Central memory CD8-positive, alpha-beta T cell (primary cell): ENCODE measurements at regions not wholly inside any gene's neighbourhood (a gene's known extent, or its start where the extent isn't known, plus 50 kb on each side); places are given as distances from the start of the nearest gene placed in this dataset.
"Not testable (repeated sequence)": the region's sequence is repeated elsewhere in the genome, so short reads cannot be mapped to it uniquely, and the experiment has no call there.

ENCODE experiments used
- ATAC-seq: fragments of 150-1000 bp; cut with Tn5 transposase; replicated peaks from 2 replicates; pipeline ENCODE4 v1.10.0; 2022; ENCODE audit warnings: mild to moderate bottlenecking, moderate FRiP score, moderate number of reproducible peaks; ENCODE audit not compliant: poor library complexity, severe bottlenecking; ENCODE audit errors: extremely low read depth
- DNase-seq, 2 donors: peaks; one replicate each; pipeline ENCODE4 v3.0.0; 2021; ENCODE audit warnings: low spot score in 2 of 2
- H3K27ac Mint-ChIP-seq: one replicate; pipeline ENCODE4 v1.8.0; 2022; ENCODE audit warnings: low read depth, mild to moderate bottlenecking, moderate library complexity, mixed read lengths
- H3K27me3 Mint-ChIP-seq: one replicate; pipeline ENCODE4 v1.8.0; 2022; ENCODE audit warnings: mixed read lengths
- H3K36me3 Mint-ChIP-seq: one replicate; pipeline ENCODE4 v1.8.0; 2022; ENCODE audit warnings: mild to moderate bottlenecking, moderate library complexity, mixed read lengths; ENCODE audit not compliant: insufficient read depth
- H3K4me1 Mint-ChIP-seq: one replicate; pipeline ENCODE4 v1.8.0; 2022; ENCODE audit warnings: mixed read lengths
- H3K4me3 Mint-ChIP-seq: one replicate; pipeline ENCODE4 v1.8.0; 2022; ENCODE audit warnings: mild to moderate bottlenecking, moderate library complexity, mixed read lengths
- H3K9me3 Mint-ChIP-seq: one replicate; pipeline ENCODE4 v1.8.0; 2022; ENCODE audit warnings: mixed read lengths

GRCh38 chr6:23735151-23735550 is 390.9 kb upstream of the NRSN1 start:
- H3K36me3 Mint-ChIP-seq, result no peaks in the 10 kb centered on the region
- DNase-seq, result no peak
- H3K27ac Mint-ChIP-seq, result no peak overlapping the region
- H3K4me3 Mint-ChIP-seq, result no peak overlapping the region
- no peaks in the 10 kb centered on the region for H3K4me1 Mint-ChIP-seq
- H3K27me3 Mint-ChIP-seq, result no peaks in the 10 kb centered on the region
- peaks cover 3% of the 10 kb centered on the region for H3K9me3 Mint-ChIP-seq
- ATAC-seq, result no peak

DNA sequence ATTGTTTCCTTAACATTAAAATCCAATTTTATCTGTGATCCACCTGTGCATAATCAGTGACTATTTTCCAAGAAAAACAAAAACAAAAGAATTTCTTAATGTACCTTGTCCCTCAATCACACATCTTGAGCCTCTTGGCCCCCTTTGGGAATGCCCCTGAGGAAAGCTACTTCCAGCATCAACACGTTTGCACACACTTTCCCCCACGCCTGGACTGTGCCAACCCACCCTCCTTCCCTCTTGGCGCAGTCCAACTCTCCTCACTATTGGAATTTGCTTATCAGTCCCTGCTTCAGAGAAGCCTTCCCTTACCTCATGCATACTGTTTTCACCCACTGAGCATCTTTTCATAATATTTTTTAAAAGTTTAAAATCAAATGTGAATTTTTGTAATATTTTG is 389.4 kb upstream of the NRSN1 start:
- no peak for DNase-seq
- no peak overlapping the region for H3K27ac Mint-ChIP-seq

DNA sequence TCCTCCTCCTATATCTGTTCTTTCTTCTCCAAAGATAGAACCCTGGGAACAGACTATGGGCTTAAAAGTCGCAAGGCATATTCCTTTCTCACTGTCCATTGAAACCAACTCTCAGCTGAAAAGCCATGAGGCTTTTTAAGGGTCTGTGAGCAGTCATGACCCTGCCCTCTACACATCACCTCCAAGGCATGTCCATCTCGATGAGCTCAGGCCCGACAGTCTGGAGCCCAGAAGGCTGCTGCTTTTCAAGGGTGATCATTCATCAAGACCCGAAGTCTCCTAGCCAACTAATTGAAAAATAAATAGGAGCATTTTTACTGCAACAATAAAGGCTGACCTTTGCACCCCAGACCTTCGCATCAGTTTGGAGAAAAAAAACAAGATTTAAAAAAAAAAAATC is 378.8 kb upstream of the NRSN1 start:
- H3K4me1 Mint-ChIP-seq, result no peaks in the 10 kb centered on the region
- H3K4me3 Mint-ChIP-seq, result no peak overlapping the region
- H3K36me3 Mint-ChIP-seq, result no peaks in the 10 kb centered on the region
- ATAC-seq (no peak), DNase-seq (no peak)
- peaks cover 10% of the 10 kb centered on the region for H3K9me3 Mint-ChIP-seq
- no peaks in the 10 kb centered on the region for H3K27me3 Mint-ChIP-seq
- H3K27ac Mint-ChIP-seq, result no peak overlapping the region

More for the DNA sequence above, 389.4 kb upstream of the NRSN1 start:
- H3K27me3 Mint-ChIP-seq, result no peaks in the 10 kb centered on the region
- no peaks in the 10 kb centered on the region for H3K36me3 Mint-ChIP-seq
- H3K4me1 Mint-ChIP-seq, result no peaks in the 10 kb centered on the region
- no peak overlapping the region for H3K4me3 Mint-ChIP-seq
- peaks cover 6% of the 10 kb centered on the region for H3K9me3 Mint-ChIP-seq
- no peak for ATAC-seq

- Mint-ChIP-seq H3K27me3 (no peaks in the 10 kb centered on the region), H3K9me3 (peaks cover 10% of the 10 kb centered on the region), H3K27ac (no peak overlapping the region), H3K4me3 (no peak overlapping the region), H3K4me1 (no peaks in the 10 kb centered on the region), H3K36me3 (no peaks in the 10 kb centered on the region)
- DNase-seq (no peak), ATAC-seq (no peak)
Observed at GRCh38 chr6:23752414-23752813, 373.6 kb upstream of the NRSN1 start.

DNA sequence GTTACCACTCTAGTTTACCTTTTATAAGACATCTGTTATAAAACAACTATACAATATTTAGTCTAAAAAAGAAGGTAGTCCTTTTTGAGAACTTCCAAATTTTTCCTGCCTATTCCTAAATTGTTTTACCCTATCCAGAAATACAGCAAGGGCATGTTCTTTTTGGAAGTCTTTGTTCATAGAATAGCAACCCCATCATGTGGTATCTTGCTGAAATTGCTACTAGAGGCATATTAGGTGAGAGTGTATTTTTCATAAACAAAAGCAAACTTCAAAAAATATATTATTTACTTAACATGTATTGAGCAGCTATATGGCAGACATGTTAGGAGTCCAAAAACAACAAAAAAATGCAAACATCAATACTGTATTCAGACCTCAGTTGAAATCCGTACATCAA is 371.8 kb upstream of the NRSN1 start:
- Mint-ChIP-seq H3K4me3 (no peak overlapping the region), H3K4me1 (no peaks in the 10 kb centered on the region), H3K27ac (no peak overlapping the region), H3K36me3 (no peaks in the 10 kb centered on the region), H3K9me3 (peaks cover 10% of the 10 kb centered on the region), H3K27me3 (no peaks in the 10 kb centered on the region)
- DNase-seq (no peak), ATAC-seq (no peak)

DNA sequence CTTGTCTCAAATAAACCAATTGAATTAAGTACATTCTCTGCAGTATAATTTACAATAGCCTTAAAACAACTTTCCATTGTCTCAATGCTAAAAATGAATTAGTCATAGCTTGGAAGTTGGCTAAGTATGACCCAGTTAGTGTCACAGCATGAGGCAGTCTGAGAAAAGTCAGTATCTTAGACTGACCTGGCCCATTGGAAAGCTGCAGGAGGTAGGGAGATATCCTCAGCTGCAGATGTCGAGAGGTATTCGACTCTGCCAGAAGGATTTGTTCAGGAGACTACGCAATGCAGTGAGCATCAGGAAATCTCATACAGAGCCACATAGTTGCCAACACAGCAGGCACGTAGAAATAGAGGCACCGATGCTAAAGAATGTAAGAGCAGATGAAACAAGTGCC is 350.9 kb upstream of the NRSN1 start:
- Mint-ChIP-seq H3K4me1 (no peaks in the 10 kb centered on the region), H3K27ac (no peak overlapping the region), H3K9me3 (peaks cover 8% of the 10 kb centered on the region), H3K36me3 (no peaks in the 10 kb centered on the region), H3K4me3 (no peak overlapping the region), H3K27me3 (no peaks in the 10 kb centered on the region)
- ATAC-seq (no peak), DNase-seq (no peak)

GRCh38 chr6:23783901-23784300 is 342.1 kb upstream of the NRSN1 start:
- DNase-seq (no peak), ATAC-seq (no peak)
- H3K27me3 Mint-ChIP-seq, result no peaks in the 10 kb centered on the region
- H3K4me3 Mint-ChIP-seq, result no peak overlapping the region
- no peak overlapping the region for H3K27ac Mint-ChIP-seq
- H3K9me3 Mint-ChIP-seq, result no peaks in the 10 kb centered on the region
- H3K36me3 Mint-ChIP-seq, result no peaks in the 10 kb centered on the region
- H3K4me1 Mint-ChIP-seq, result no peaks in the 10 kb centered on the region

- DNase-seq (no peak), ATAC-seq (no peak)
- Mint-ChIP-seq H3K36me3 (no peaks in the 10 kb centered on the region), H3K4me1 (no peaks in the 10 kb centered on the region), H3K4me3 (no peak overlapping the region), H3K9me3 (no peaks in the 10 kb centered on the region), H3K27me3 (no peaks in the 10 kb centered on the region), H3K27ac (no peak overlapping the region)
Observed at GRCh38 chr6:23784301-23784919, 341.6 kb upstream of the NRSN1 start.

DNA sequence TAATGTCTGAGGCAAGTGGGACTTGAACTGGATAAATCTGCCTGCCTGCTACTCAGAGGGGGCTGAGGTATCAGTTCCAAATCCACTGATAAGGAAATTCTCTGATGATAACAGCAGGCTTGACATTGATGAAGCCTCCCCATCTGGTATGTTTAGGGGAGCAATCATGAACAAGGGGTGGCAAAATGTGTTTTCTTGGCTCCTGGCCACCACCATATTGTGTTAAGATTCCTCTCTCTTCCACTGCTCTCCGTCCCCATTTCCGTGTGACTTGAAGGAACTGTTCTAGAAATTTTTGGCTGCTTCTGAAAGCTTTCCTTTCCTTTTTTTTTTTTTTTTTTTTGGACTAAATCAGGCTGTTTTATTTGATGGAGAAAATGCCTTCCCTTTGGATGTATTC is 335.3 kb upstream of the NRSN1 start:
- Mint-ChIP-seq H3K9me3 (peaks cover 18% of the 10 kb centered on the region), H3K4me3 (no peak overlapping the region), H3K4me1 (no peaks in the 10 kb centered on the region), H3K27ac (no peak overlapping the region), H3K27me3 (no peaks in the 10 kb centered on the region), H3K36me3 (no peaks in the 10 kb centered on the region)
- ATAC-seq (no peak), DNase-seq (no peak)

DNA sequence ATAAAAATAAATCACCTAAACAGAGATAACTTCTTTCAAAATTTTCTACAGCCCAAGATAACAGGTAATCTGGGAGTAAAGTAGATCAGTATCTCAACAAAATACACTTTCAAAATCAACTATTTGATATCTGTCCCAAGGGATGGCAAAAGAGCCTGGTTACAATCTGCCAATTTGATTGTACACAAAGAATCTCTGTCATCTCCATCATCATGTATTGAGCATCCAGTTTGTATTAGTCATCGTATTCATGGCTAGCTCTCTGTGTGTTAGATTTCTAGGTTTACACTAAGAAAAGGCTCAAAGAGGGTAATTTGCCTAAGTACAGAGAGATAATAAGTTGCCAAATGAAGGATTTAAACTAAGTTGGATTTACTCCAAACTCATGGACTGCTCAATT is 329.0 kb upstream of the NRSN1 start:
- no peaks in the 10 kb centered on the region for H3K36me3 Mint-ChIP-seq
- ATAC-seq (no peak), DNase-seq (no peak)
- no peak overlapping the region for H3K27ac Mint-ChIP-seq
- no peaks in the 10 kb centered on the region for H3K4me1 Mint-ChIP-seq
- no peaks in the 10 kb centered on the region for H3K27me3 Mint-ChIP-seq
- H3K4me3 Mint-ChIP-seq, result no peak overlapping the region
- peaks cover 5% of the 10 kb centered on the region for H3K9me3 Mint-ChIP-seq

DNA sequence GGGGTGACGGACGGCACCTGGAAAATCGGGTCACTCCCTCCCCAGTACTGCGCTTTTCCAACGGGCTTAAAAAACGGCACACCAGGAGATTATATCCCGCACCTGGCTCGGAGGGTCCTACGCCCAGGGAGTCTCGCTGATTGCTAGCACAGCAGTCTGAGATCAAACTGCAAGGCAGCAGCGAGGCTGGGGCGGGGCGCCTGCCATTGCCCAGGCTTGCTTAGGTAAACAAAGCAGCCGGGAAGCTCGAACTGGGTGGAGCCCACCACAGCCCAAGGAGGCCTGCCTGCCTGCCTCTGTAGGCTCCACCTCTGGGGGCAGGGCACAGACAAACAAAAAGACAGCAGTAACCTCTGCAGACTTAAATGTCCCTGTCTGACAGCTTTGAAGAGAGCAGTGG is 321.7 kb upstream of the NRSN1 start:
- H3K9me3 Mint-ChIP-seq, result not testable (repeated sequence)

DNA sequence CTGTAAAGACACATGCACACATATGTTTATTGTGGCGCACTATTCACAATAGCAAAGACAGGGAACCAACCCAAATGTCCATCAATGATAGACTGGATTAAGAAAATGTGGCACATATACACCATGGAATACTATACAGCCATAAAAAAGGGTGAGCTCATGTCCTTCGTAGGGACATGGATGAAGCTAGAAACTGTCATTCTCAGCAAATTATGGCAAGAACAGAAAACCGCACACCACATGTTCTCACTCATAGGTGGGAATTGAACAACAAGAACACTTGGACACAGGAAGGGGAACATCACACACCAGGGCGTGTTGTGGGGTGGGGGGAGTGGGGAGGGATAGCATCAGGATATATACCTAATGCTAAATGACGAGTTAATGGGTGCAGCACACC is 304.9 kb upstream of the NRSN1 start:
- H3K27me3 Mint-ChIP-seq, H3K4me1 Mint-ChIP-seq, DNase-seq, H3K4me3 Mint-ChIP-seq, H3K27ac Mint-ChIP-seq, ATAC-seq, H3K36me3 Mint-ChIP-seq: not testable (repeated sequence)
- peaks cover 12% of the 10 kb centered on the region for H3K9me3 Mint-ChIP-seq

More for the DNA sequence above, 321.7 kb upstream of the NRSN1 start:
- H3K36me3 Mint-ChIP-seq, H3K4me3 Mint-ChIP-seq, H3K4me1 Mint-ChIP-seq, DNase-seq, H3K27me3 Mint-ChIP-seq, ATAC-seq, H3K27ac Mint-ChIP-seq: not testable (repeated sequence)

DNA sequence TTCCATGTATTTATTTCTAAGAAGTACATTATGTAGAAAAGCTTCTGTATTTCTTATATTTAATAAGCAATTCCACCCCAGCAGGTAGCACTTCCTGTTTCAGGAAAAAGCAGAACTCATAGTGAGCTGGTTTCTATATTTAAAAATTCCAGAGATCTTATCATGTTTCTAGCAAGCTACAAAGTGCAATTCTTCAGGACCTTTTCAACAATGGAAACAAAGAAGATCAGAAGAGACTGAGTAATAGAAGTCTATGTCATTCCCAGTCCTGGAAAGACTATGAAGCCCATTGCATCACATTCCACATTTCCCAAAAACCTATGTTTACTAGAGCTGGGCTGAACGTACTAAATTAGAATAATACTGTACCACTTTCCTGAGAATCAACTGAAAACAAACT is 302.6 kb upstream of the NRSN1 start:
- Mint-ChIP-seq H3K4me3 (no peak overlapping the region), H3K27me3 (no peaks in the 10 kb centered on the region), H3K4me1 (no peaks in the 10 kb centered on the region), H3K9me3 (peaks cover 7% of the 10 kb centered on the region), H3K36me3 (no peaks in the 10 kb centered on the region), H3K27ac (no peak overlapping the region)
- ATAC-seq (no peak), DNase-seq (no peak)

DNA sequence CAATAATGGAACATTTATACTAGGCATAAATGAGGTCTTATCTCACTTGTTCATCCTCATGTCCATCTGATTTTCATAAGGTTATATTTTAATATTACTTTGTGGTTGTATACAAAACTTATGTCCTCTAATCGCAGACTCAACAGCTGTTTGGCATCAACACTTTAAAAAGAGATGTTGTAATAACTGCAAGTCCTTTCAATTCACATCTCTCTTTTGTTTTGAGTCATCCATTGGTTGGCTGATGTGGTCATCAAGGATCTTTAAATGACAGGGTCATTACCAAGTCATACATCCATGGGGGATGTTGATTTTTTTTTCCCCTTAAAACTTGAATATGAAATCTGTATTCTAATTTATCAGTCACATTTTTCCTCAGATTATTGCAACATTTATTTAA is 299.4 kb upstream of the NRSN1 start:
- Mint-ChIP-seq H3K4me1 (no peaks in the 10 kb centered on the region), H3K36me3 (no peaks in the 10 kb centered on the region), H3K4me3 (no peak overlapping the region), H3K27ac (no peak overlapping the region), H3K9me3 (peaks cover 8% of the 10 kb centered on the region), H3K27me3 (no peaks in the 10 kb centered on the region)
- DNase-seq, result no peak
- no peak for ATAC-seq
